ENCODE measurements at regions not wholly inside any gene's neighbourhood (a gene's known extent, or its start where the extent isn't known, plus 50 kb on each side); places are given as distances from the start of the nearest gene placed in this dataset.
"Not testable (repeated sequence)": the region's sequence is repeated elsewhere in the genome, so short reads cannot be mapped to it uniquely, and the experiment has no call there.

DNA sequence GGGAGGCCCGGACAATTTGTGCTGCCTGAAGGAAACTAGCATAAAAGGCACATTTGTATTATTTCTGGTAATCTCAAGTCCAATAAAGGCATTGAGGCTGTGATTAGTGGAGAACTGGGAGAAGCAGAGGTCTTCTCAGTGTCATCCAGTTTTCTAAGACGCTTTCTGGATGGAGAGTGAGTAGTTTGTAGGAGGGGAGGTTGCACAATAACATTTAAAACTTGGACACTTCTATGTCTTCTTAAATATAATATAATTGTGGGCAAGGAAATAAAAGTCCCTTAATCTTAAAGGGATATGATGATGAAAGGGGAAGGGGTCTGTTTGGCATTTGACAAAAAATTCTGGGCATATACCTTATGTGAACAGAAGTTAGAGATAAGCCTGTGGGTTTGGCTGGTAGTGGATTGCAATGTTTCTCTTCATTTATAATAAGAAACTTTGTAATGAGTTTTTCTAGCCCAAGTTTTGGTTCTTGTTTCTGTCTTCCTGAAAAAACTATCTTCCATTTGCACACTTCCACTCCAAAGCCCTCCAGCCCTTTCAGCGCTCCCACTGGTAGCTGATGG is 291.6 kb upstream of the TGFBR2 start:
- TF ChIP-seq, protein P1, sequence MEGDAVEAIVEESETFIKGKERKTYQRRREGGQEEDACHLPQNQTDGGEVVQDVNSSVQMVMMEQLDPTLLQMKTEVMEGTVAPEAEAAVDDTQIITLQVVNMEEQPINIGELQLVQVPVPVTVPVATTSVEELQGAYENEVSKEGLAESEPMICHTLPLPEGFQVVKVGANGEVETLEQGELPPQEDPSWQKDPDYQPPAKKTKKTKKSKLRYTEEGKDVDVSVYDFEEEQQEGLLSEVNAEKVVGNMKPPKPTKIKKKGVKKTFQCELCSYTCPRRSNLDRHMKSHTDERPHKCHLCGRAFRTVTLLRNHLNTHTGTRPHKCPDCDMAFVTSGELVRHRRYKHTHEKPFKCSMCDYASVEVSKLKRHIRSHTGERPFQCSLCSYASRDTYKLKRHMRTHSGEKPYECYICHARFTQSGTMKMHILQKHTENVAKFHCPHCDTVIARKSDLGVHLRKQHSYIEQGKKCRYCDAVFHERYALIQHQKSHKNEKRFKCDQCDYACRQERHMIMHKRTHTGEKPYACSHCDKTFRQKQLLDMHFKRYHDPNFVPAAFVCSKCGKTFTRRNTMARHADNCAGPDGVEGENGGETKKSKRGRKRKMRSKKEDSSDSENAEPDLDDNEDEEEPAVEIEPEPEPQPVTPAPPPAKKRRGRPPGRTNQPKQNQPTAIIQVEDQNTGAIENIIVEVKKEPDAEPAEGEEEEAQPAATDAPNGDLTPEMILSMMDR (conservative IDR thresholded peaks at IDR 0.05; ENCODE audit: low read depth, low read length): no peak
- no peak overlapping the region for H3K4me3 ChIP-seq (ENCODE audit: low read depth, low read length)
- no peak for DNase-seq (ENCODE audit: low read depth)

DNA sequence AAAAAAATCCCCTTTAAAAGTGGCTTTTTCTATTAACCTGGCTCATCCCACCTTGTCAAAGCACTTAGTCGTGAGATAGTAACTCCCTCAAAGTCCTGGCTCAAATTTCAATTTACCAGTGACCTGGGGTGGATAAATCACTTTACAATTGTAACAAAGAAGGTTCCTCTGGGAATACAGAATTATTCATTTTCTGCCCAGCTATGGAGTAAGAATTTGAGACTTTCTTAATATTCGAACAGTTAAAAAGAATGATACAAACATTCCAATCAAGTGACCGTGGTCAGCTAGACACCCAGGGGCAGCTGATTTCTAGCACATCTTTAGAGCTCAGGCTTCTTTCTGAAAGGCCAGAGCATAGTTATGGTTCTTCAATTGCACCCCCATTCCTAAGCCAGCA is 291.0 kb upstream of the TGFBR2 start:
- no peak for DNase-seq (ENCODE audit: low read depth)
- H3K4me3 ChIP-seq (ENCODE audit: low read depth, low read length): no peak overlapping the region
- TF ChIP-seq, protein P1 (conservative IDR thresholded peaks at IDR 0.05; ENCODE audit: low read depth, low read length): no peak

DNA sequence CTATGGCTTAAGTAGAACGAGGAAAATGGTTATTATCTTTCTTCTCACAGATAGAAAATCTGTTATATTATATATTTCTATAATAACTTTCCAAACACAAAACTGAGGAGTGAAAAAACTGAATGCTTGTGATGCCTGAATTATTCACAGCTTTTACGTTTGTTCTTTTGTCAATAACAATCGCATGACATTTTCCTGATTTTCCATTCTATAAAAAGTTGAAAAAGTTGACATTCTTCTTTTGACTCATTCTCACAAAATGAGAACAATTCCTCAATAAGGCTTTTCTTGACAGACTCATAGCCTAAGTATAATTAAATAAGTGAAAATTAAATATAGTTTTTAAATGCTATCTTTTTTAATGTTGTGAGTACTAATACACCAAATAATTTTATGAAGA is 288.8 kb upstream of the TGFBR2 start:
- no peak for DNase-seq (ENCODE audit: low read depth)

DNA sequence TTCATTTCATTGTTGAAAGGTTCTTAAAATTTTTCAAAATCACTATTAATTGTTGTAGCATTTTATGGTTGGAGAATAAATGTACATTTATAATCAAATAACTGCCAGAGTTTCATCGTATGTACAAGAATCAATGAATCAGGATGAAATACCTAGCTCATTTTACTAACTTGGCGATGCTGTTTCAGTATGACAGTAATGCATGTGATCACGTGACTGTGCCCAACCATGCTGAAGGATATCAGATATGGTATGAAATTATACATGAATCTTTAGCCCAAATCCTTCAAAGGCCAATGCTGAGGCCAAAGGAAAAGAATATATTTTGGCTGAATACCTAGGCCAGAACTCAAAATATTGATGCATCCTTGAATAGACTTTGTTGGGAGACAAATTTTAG is 288.3 kb upstream of the TGFBR2 start:
- H3K4me3 ChIP-seq (ENCODE audit: low read depth, low read length): no peak overlapping the region
- no peak for DNase-seq (ENCODE audit: low read depth)
- TF ChIP-seq, protein P1 (conservative IDR thresholded peaks at IDR 0.05; ENCODE audit: low read depth, low read length): no peak

More for the DNA sequence above, 288.8 kb upstream of the TGFBR2 start:
- H3K4me3 ChIP-seq (ENCODE audit: low read depth, low read length): no peak overlapping the region
- TF ChIP-seq, protein P1 (conservative IDR thresholded peaks at IDR 0.05; ENCODE audit: low read depth, low read length): no peak

DNA sequence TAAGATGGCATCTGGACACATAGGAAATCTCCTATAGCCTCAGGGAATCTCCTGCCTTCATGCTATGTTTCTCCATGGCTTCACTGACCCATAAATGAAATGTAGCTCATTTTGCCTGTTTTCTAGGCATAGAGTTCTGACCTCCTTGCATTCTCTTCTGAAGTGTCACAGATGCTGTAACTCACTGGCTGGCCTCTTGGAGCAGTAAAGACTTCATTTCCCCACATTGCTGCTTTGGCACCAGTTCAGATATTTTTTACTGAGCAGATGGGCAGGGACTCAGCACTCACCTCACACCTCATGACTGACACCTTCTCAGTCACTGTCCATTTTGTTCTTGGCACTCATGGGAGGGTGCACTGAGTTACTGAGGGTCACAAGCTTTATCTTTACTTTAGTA is 286.7 kb upstream of the TGFBR2 start:
- no peak for DNase-seq (ENCODE audit: low read depth)
- H3K4me3 ChIP-seq (ENCODE audit: low read depth, low read length): no peak overlapping the region
- TF ChIP-seq, protein P1 (conservative IDR thresholded peaks at IDR 0.05; ENCODE audit: low read depth, low read length): peak; percentile 76

DNA sequence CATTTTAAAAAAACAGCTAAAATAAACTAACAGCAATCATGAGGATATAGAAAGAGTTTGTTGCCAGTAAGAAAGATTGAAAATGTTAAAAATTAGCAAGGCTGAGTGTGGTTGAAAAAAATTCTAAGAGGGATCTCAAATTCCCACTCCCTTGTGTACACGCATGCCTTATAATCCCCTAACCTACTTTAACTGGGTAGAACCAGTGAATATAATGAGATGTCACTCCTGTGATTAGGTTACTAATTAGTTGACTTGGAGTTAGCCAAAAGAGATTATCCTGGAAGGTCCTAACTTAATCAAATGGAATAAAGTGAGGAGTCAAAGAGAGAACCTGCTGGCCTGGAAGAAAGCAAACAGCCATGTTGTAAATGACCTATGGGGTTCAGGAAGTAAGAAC is 286.0 kb upstream of the TGFBR2 start:
- H3K4me3 ChIP-seq (ENCODE audit: low read depth, low read length): no peak overlapping the region
- TF ChIP-seq, protein P1 (conservative IDR thresholded peaks at IDR 0.05; ENCODE audit: low read depth, low read length): no peak
- DNase-seq (ENCODE audit: low read depth): no peak

DNA sequence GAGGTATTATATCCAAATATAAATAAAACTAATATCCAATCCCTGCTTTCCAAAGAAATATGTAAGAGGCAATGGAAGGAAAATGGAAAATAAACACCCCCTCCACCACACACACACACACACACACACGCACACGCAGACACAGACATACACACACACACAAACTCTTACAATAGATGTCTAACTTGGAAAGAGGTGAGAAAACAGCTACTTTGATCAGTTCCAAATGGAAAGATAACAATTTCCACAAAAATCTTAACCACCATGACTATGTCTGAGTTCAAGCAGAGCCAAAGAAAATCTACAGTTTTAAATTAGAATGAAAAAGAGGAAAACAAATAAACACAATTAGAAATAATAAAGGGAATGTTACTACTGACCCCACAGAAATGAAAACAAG is 285.3 kb upstream of the TGFBR2 start:
- TF ChIP-seq, protein P1 (conservative IDR thresholded peaks at IDR 0.05; ENCODE audit: low read depth, low read length): no peak
- DNase-seq (ENCODE audit: low read depth): no peak
- H3K4me3 ChIP-seq (ENCODE audit: low read depth, low read length): no peak overlapping the region

DNA sequence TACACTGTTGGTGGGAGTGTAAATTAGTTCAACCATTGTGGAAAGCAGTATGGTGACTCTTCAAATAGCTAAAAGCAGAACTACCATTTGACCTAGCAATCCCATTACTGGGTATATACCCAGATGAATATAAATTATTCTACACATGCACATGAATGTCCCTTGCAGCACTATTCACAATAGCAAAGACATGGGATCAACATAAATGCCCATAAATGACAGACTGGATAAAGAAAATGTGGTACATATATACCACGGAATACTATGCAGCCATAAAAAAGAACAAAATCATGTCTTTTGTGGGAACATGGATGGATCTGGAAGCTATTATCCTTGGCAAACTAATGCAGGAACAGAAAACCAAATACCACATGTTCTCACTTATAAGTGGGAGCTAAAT is 282.8 kb upstream of the TGFBR2 start:
- H3K4me3 ChIP-seq (ENCODE audit: low read depth, low read length); DNase-seq (ENCODE audit: low read depth): not testable (repeated sequence)
